Activated T-cell treated with anti-CD3 and anti-CD28 coated beads, Interleukin-2, amount 50 U/mL, for 4 hours (primary cell): ENCODE measurements at regions not wholly inside any gene's neighbourhood (a gene's known extent, or its start where the extent isn't known, plus 50 kb on each side); places are given as distances from the start of the nearest gene placed in this dataset.

ENCODE experiments used
- ATAC-seq, 2 donors: fragments of 200-7000 bp; cut with Tn5 transposase; one replicate each; pipeline ENCODE4 v1.10.0; 2021
- DNase-seq: peaks from one replicate; pipeline ENCODE4 v3.0.0-alpha.2; 2020
- H3K27me3 Mint-ChIP-seq: one replicate; pipeline ENCODE4 v1.8.0; 2021; ENCODE audit warnings: low read depth, mixed read lengths
- H3K36me3 Mint-ChIP-seq: one replicate; pipeline ENCODE4 v1.8.0; 2022; ENCODE audit warnings: mixed read lengths; ENCODE audit not compliant: insufficient read depth
- H3K4me1 Mint-ChIP-seq: one replicate; pipeline ENCODE4 v1.8.0; 2021; ENCODE audit warnings: low read depth, mixed read lengths
- H3K4me3 Mint-ChIP-seq: one replicate; pipeline ENCODE4 v1.8.0; 2021; ENCODE audit warnings: mild to moderate bottlenecking, moderate library complexity, mixed read lengths
- H3K9me3 Mint-ChIP-seq: one replicate; pipeline ENCODE4 v1.8.0; 2021; ENCODE audit warnings: mixed read lengths

DNA sequence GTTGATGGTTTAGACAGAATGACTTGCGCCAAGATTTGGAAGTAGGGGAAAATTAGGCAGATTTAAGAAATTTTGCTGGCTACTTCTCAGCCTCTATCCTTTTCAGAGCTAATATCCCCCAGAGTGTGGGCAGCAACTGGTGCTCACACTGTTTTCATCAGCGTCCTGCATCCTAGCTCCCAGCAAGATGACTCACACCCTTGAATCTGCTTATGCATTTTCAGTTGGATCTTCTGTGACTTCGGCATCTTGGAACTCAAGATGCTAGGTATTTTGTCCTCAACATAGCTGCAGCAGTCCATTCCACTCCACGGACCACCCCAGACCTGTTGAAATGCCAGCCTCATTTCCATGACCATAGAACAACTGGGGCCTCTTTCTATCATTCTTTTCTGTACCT is 336.1 kb upstream of the NR2F2 start:
- peaks cover 17% of the 10 kb centered on the region for H3K4me1 Mint-ChIP-seq
- no peaks in the 10 kb centered on the region for H3K9me3 Mint-ChIP-seq
- ATAC-seq = no peak
- no peak for DNase-seq
- H3K27me3 Mint-ChIP-seq = peaks cover 22% of the 10 kb centered on the region
- H3K36me3 Mint-ChIP-seq = no peaks in the 10 kb centered on the region
- no peak overlapping the region for H3K4me3 Mint-ChIP-seq

GRCh38 chr15:95995375-95996168 is 334.9 kb upstream of the NR2F2 start:
- ATAC-seq (no peak), DNase-seq (no peak)
- H3K36me3 Mint-ChIP-seq = no peaks in the 10 kb centered on the region
- peaks cover 17% of the 10 kb centered on the region for H3K4me1 Mint-ChIP-seq
- peaks cover 17% of the 10 kb centered on the region for H3K27me3 Mint-ChIP-seq
- H3K4me3 Mint-ChIP-seq = no peak overlapping the region
- H3K9me3 Mint-ChIP-seq = no peaks in the 10 kb centered on the region

GRCh38 chr15:95996494-95996893 is 334.0 kb upstream of the NR2F2 start:
- Mint-ChIP-seq H3K36me3 (no peaks in the 10 kb centered on the region), H3K4me1 (peaks cover 17% of the 10 kb centered on the region)

DNA sequence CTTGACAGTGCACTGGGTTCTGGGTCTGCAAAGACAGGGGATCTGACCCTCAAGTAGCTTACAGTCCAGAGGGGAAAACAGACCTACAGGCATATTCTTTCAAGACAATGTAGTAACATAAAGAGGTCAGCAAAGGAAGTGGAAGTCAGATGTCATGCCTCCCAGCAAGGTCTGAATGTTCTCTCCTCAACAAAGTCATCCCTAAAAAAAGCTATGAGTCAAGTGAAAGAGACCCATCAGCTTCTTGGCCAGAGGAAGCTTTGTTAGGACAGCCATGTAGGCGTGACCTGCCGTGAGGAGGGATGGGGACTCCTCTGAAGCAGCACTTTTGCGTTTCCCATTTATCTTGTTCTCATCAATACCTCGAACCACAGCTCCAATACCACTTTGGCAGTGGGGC is 331.6 kb upstream of the NR2F2 start:
- Mint-ChIP-seq H3K27me3 (peaks cover 17% of the 10 kb centered on the region), H3K9me3 (no peaks in the 10 kb centered on the region)
- ATAC-seq = no peak

More at GRCh38 chr15:95996494-95996893, 334.0 kb upstream of the NR2F2 start:
- ATAC-seq (no peak), DNase-seq (no peak)
- H3K9me3 Mint-ChIP-seq = no peaks in the 10 kb centered on the region
- H3K4me3 Mint-ChIP-seq = no peak overlapping the region
- peaks cover 17% of the 10 kb centered on the region for H3K27me3 Mint-ChIP-seq

DNA sequence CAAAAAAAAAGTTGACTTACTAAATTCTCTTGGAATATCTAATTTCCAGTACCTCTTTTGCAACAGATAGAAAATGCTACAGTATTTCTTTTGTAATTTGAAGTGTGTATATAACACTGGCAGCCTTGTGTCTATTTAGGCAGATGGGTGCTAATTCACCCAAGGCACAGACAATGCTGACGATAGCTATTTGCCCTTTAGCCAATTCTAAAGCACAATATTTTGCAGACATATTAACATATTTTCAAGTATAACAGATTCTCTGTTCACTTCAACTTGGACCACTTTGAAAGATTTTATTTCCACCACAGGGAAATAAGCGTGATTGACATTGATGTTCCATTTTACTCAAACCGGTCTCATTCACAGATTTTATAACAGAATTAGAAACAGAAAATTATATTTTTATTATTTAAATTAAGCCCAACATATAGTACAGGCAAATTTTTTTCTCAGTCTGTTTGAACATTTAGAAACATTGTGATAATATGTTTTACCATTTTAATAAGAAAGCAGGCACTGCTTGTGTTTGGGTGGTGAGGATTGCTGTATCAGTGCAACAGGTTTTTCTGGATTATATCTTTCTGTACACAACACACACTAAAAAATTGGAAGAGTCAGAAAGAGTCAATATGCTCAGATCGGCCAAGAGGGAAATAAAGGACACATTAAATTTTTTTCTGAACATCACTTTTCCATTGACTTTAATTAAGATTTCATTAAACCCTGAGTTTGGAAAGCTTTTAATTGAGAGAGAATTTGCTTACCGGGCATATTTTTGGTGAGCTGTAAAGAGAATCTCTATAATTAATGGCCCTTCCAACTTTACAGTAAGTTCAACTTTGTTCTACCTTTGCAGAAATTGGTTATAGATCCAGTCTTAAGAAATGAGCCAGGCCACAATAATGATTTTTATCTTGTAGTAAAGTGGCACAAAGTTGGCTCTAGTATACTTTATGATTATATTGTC is 327.3 kb upstream of the NR2F2 start:
- Mint-ChIP-seq H3K4me1 (no peaks in the 10 kb centered on the region), H3K27me3 (peaks cover 7% of the 10 kb centered on the region), H3K9me3 (peaks cover 3% of the 10 kb centered on the region), H3K4me3 (no peak overlapping the region), H3K36me3 (no peaks in the 10 kb centered on the region)
- ATAC-seq = no peak
- no peak for DNase-seq

More for the DNA sequence above, 331.6 kb upstream of the NR2F2 start:
- H3K4me3 Mint-ChIP-seq = no peak overlapping the region
- peaks cover 17% of the 10 kb centered on the region for H3K4me1 Mint-ChIP-seq
- no peaks in the 10 kb centered on the region for H3K36me3 Mint-ChIP-seq
- no peak for DNase-seq

DNA sequence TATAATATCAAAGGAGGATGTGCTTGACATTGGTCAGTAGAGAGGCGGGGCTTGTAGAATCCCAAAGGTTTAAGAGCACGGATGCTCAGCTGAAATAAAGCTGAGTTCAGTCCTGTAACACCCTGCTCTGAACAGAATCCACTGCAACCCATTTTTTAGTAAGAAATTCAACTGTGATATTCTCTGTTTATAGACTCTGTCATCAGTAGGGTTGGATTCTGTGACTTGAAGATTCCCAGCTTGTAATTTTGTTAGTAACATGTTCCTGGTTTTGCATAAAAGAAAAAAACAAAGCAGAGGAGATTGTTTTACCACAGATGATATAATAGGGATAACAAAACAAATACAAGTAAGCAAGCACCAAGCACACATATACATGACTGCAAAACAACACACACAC is 324.6 kb upstream of the NR2F2 start:
- Mint-ChIP-seq H3K27me3 (peaks cover 3% of the 10 kb centered on the region), H3K9me3 (peaks cover 3% of the 10 kb centered on the region), H3K36me3 (no peaks in the 10 kb centered on the region), H3K4me1 (no peaks in the 10 kb centered on the region), H3K4me3 (no peak overlapping the region)
- ATAC-seq (no peak), DNase-seq (no peak)

DNA sequence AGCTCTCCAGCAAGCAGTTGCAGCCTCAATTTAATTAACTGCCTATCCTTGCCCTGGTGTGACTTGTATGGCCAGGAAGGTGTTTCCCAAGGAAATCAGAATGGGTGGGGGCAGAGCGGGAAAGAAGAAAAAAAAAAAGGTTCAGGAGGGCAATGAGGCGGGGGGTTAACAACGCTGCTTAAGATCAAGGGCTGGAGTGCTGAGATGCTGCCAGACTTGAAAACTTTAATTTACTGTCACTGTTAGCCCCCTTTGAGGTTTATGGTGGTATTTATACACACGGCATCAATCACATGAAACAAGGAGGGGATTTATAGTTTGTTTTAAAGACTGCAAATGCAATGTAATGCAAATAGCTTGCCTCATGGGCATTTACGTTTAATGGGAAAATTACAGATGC is 319.4 kb upstream of the NR2F2 start:
- peaks cover 5% of the 10 kb centered on the region for H3K27me3 Mint-ChIP-seq
- ATAC-seq = no peak
- H3K4me3 Mint-ChIP-seq = no peak overlapping the region
- H3K4me1 Mint-ChIP-seq = no peaks in the 10 kb centered on the region
- no peak for DNase-seq
- no peaks in the 10 kb centered on the region for H3K36me3 Mint-ChIP-seq
- peaks cover 3% of the 10 kb centered on the region for H3K9me3 Mint-ChIP-seq

GRCh38 chr15:96014939-96015338 is 315.6 kb upstream of the NR2F2 start:
- Mint-ChIP-seq H3K4me3 (no peak overlapping the region), H3K36me3 (no peaks in the 10 kb centered on the region), H3K4me1 (no peaks in the 10 kb centered on the region), H3K9me3 (no peaks in the 10 kb centered on the region), H3K27me3 (peaks cover 3% of the 10 kb centered on the region)
- no peak for DNase-seq
- ATAC-seq = no peak

- H3K9me3 Mint-ChIP-seq = no peaks in the 10 kb centered on the region
- DNase-seq = no peak
- H3K4me3 Mint-ChIP-seq = no peak overlapping the region
- no peak for ATAC-seq
- H3K27me3 Mint-ChIP-seq = peaks cover 8% of the 10 kb centered on the region
- H3K36me3 Mint-ChIP-seq = no peaks in the 10 kb centered on the region
- H3K4me1 Mint-ChIP-seq = no peaks in the 10 kb centered on the region
These were observed 311.4 kb upstream of the NR2F2 start for GRCh38 chr15:96019114-96019513.

GRCh38 chr15:96020133-96020532 is 310.4 kb upstream of the NR2F2 start:
- Mint-ChIP-seq H3K36me3 (no peaks in the 10 kb centered on the region), H3K4me3 (no peak overlapping the region), H3K9me3 (no peaks in the 10 kb centered on the region), H3K27me3 (peaks cover 6% of the 10 kb centered on the region), H3K4me1 (no peaks in the 10 kb centered on the region)
- ATAC-seq (no peak), DNase-seq (no peak)

GRCh38 chr15:96020797-96021196 is 309.7 kb upstream of the NR2F2 start:
- Mint-ChIP-seq H3K36me3 (no peaks in the 10 kb centered on the region), H3K27me3 (peaks cover 6% of the 10 kb centered on the region)

DNA sequence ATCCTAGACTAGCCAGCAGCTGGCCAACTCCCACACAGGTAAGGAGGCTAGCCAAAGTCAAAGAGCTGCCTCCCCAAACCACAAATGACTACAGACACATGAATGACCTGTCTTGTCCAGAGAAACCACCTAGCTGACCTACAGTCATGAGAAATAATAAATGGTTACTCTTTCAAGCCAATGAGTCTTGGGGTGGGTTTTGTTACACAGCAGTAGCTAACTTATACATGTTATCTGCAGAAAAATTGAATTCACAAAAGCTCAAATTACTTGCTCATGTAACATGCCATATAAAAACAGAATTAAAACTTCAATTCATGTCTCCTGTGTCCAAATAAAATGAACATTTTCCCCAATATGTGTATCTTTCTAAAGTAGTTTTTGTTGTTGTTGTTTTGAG is 307.4 kb upstream of the NR2F2 start:
- H3K4me1 Mint-ChIP-seq = no peaks in the 10 kb centered on the region
- H3K27me3 Mint-ChIP-seq = peaks cover 5% of the 10 kb centered on the region
- H3K4me3 Mint-ChIP-seq = no peak overlapping the region
- H3K36me3 Mint-ChIP-seq = no peaks in the 10 kb centered on the region
- DNase-seq (no peak), ATAC-seq (no peak)
- no peaks in the 10 kb centered on the region for H3K9me3 Mint-ChIP-seq

More at GRCh38 chr15:96020797-96021196, 309.7 kb upstream of the NR2F2 start:
- Mint-ChIP-seq H3K4me3 (no peak overlapping the region), H3K4me1 (no peaks in the 10 kb centered on the region), H3K9me3 (no peaks in the 10 kb centered on the region)
- DNase-seq (no peak), ATAC-seq (no peak)

GRCh38 chr15:96027501-96027900 is 303.0 kb upstream of the NR2F2 start:
- Mint-ChIP-seq H3K9me3 (no peaks in the 10 kb centered on the region), H3K4me1 (no peaks in the 10 kb centered on the region), H3K27me3 (peaks cover 2% of the 10 kb centered on the region), H3K4me3 (no peak overlapping the region), H3K36me3 (no peaks in the 10 kb centered on the region)
- no peak for ATAC-seq
- no peak for DNase-seq

DNA sequence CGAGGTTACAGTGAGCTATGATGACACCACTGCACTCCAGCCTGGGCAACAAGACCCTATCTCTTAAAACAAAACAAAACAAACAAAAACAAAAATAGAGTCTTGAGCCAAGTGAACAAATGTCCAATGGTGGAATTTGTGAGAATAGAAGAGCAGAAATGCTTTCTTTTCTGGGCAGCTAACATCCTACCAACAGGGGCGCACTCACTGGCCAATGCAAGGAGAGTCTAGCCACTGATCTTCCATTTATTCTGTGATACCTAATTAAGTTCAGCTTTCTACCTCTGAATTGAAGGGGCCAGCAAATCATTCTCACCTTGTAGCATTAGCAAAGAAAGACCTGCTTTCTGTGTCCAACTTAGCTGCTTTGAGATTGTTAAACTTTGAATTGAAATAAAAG is 301.9 kb upstream of the NR2F2 start:
- no peaks in the 10 kb centered on the region for H3K36me3 Mint-ChIP-seq
- ATAC-seq = no peak
- H3K9me3 Mint-ChIP-seq = no peaks in the 10 kb centered on the region

More for the DNA sequence above, 301.9 kb upstream of the NR2F2 start:
- Mint-ChIP-seq H3K4me3 (no peak overlapping the region), H3K4me1 (no peaks in the 10 kb centered on the region), H3K27me3 (peaks cover 3% of the 10 kb centered on the region)
- no peak for DNase-seq
